Suprapubic skin (tissue), 4 donors: ENCODE measurements at regions not wholly inside any gene's neighbourhood (a gene's known extent, or its start where the extent isn't known, plus 50 kb on each side); places are given as distances from the start of the nearest gene placed in this dataset.

ENCODE experiments used
- DNase-seq, 2 donors: peaks; one replicate each; pipeline ENCODE4 v3.0.0-alpha.2; 2019; ENCODE audit warnings: low spot score in 2 of 2
- H3K27ac ChIP-seq: fragments of 200-600 bp; sonication (generic); one replicate; pipeline ENCODE4 v1.5.1; 2019
- H3K27me3 ChIP-seq: fragments of 200-600 bp; sonication (generic); one replicate; pipeline ENCODE4 v1.5.1; 2019
- H3K36me3 ChIP-seq: fragments of 200-600 bp; sonication (generic); one replicate; pipeline ENCODE4 v1.5.1; 2019
- H3K4me1 ChIP-seq: fragments of 200-600 bp; sonication (generic); one replicate; pipeline ENCODE4 v1.5.1; 2019
- H3K4me3 ChIP-seq: fragments of 200-600 bp; sonication (generic); one replicate; pipeline ENCODE4 v1.5.1; 2019; ENCODE audit warnings: mild to moderate bottlenecking
- H3K9me3 ChIP-seq: fragments of 200-600 bp; sonication (generic); one replicate; pipeline ENCODE4 v1.5.1; 2019
- CTCF ChIP-seq, 2 donors: fragments of 200-600 bp in 1 of 2; fragments of 450-650 bp in 1 of 2; sonication (generic) in 1 of 2; IDR thresholded peaks; one replicate each; pipeline ENCODE4 v1.5.1; 2016 to 2019; ENCODE audit warnings: antibody characterized with exemption in 2 of 2, mild to moderate bottlenecking in 1 of 2, moderate library complexity in 1 of 2
- EP300 ChIP-seq: sonication (generic); formaldehyde crosslinking; IDR thresholded peaks from one replicate; pipeline ENCODE4 v1.6.1; 2017; ENCODE audit warnings: antibody characterized with exemption
- POLR2A ChIP-seq, 2 donors: fragments of 450-650 bp; IDR thresholded peaks; one replicate each; pipeline ENCODE4 v1.6.1; 2017; ENCODE audit warnings: antibody characterized with exemption in 2 of 2, mild to moderate bottlenecking in 2 of 2, moderate library complexity in 2 of 2
- POLR2AphosphoS5 ChIP-seq, 3 donors: sonication (generic); formaldehyde crosslinking; IDR thresholded peaks; one replicate each; pipeline ENCODE4 v1.6.1; 2017; ENCODE audit warnings: antibody characterized with exemption in 3 of 3
- WGBS: methylation state at CpG from one replicate; pipeline ENCODE4 v1.1.5; 2018; 5-methylcytosine and 5-hydroxymethylcytosine counted together

- no peak overlapping the region for H3K4me3 ChIP-seq
- TF ChIP-seq POLR2A (IDR thresholded peaks at IDR 0.05) (no peak), EP300 (no peak), POLR2AphosphoS5 (IDR thresholded peaks at IDR 0.05) (no peak), CTCF (IDR thresholded peaks at IDR 0.05) (no peak)
- H3K27me3 ChIP-seq: peaks cover 8% of the 10 kb centered on the region
- H3K4me1 ChIP-seq: no peaks in the 10 kb centered on the region
- H3K27ac ChIP-seq: no peak overlapping the region
- H3K9me3 ChIP-seq: peaks cover 8% of the 10 kb centered on the region
- no peak for DNase-seq
- 52% methylated on average over 13 of the region's 13 CpGs for WGBS
- no peaks in the 10 kb centered on the region for H3K36me3 ChIP-seq
Observed at GRCh38 chr18:78892177-78892576, 87.4 kb upstream of the SALL3 start.

- Histone ChIP-seq H3K9me3 (peaks cover 8% of the 10 kb centered on the region), H3K27ac (no peak overlapping the region), H3K27me3 (peaks cover 8% of the 10 kb centered on the region), H3K4me1 (no peaks in the 10 kb centered on the region), H3K36me3 (no peaks in the 10 kb centered on the region), H3K4me3 (no peak overlapping the region)
- no peak for DNase-seq
- 79% methylated on average over 5 of the region's 5 CpGs for WGBS
- no peak for TF ChIP-seq CTCF (IDR thresholded peaks at IDR 0.05)
- no peak for TF ChIP-seq EP300
- no peak for TF ChIP-seq POLR2AphosphoS5 (IDR thresholded peaks at IDR 0.05)
- no peak for TF ChIP-seq POLR2A (IDR thresholded peaks at IDR 0.05)
Observed at GRCh38 chr18:78892721-78893120, 86.9 kb upstream of the SALL3 start.

GRCh38 chr18:78893281-78894032 is 86.2 kb upstream of the SALL3 start:
- H3K4me3 ChIP-seq: no peak overlapping the region
- H3K4me1 ChIP-seq: no peaks in the 10 kb centered on the region
- H3K27me3 ChIP-seq: peaks cover 8% of the 10 kb centered on the region
- TF ChIP-seq POLR2A (IDR thresholded peaks at IDR 0.05) (no peak), EP300 (no peak), CTCF (IDR thresholded peaks at IDR 0.05) (no peak), POLR2AphosphoS5 (IDR thresholded peaks at IDR 0.05) (no peak)
- peaks cover 8% of the 10 kb centered on the region for H3K9me3 ChIP-seq
- H3K36me3 ChIP-seq: no peaks in the 10 kb centered on the region
- no peak overlapping the region for H3K27ac ChIP-seq
- DNase-seq: no peak
- WGBS: 80% methylated on average over 26 of the region's 27 CpGs

GRCh38 chr18:78894033-78894305 is 85.6 kb upstream of the SALL3 start:
- no peak for DNase-seq
- H3K9me3 ChIP-seq: peaks cover 5% of the 10 kb centered on the region
- H3K36me3 ChIP-seq: no peaks in the 10 kb centered on the region
- H3K27me3 ChIP-seq: peaks cover 8% of the 10 kb centered on the region
- no peak overlapping the region for H3K27ac ChIP-seq
- H3K4me3 ChIP-seq: no peak overlapping the region
- no peaks in the 10 kb centered on the region for H3K4me1 ChIP-seq
- WGBS: 88% methylated on average over 9 of the region's 9 CpGs
- TF ChIP-seq EP300: no peak
- no peak for TF ChIP-seq POLR2AphosphoS5 (IDR thresholded peaks at IDR 0.05)
- no peak for TF ChIP-seq POLR2A (IDR thresholded peaks at IDR 0.05)
- TF ChIP-seq CTCF (IDR thresholded peaks at IDR 0.05): no peak

GRCh38 chr18:78895207-78896001 is 84.2 kb upstream of the SALL3 start:
- 65% methylated on average over 20 of the region's 22 CpGs for WGBS

More at GRCh38 chr18:78895207-78896001, 84.2 kb upstream of the SALL3 start:
- DNase-seq: no peak
- Histone ChIP-seq H3K4me3 (no peak overlapping the region), H3K27me3 (peaks cover 8% of the 10 kb centered on the region), H3K36me3 (no peaks in the 10 kb centered on the region), H3K4me1 (no peaks in the 10 kb centered on the region), H3K27ac (no peak overlapping the region), H3K9me3 (peaks cover 3% of the 10 kb centered on the region)
- TF ChIP-seq EP300 (no peak), CTCF (IDR thresholded peaks at IDR 0.05) (no peak), POLR2A (IDR thresholded peaks at IDR 0.05) (no peak), POLR2AphosphoS5 (IDR thresholded peaks at IDR 0.05) (no peak)
